ENCODE measurements at regions not wholly inside any gene's neighbourhood (a gene's known extent, or its start where the extent isn't known, plus 50 kb on each side); places are given as distances from the start of the nearest gene placed in this dataset.

DNA sequence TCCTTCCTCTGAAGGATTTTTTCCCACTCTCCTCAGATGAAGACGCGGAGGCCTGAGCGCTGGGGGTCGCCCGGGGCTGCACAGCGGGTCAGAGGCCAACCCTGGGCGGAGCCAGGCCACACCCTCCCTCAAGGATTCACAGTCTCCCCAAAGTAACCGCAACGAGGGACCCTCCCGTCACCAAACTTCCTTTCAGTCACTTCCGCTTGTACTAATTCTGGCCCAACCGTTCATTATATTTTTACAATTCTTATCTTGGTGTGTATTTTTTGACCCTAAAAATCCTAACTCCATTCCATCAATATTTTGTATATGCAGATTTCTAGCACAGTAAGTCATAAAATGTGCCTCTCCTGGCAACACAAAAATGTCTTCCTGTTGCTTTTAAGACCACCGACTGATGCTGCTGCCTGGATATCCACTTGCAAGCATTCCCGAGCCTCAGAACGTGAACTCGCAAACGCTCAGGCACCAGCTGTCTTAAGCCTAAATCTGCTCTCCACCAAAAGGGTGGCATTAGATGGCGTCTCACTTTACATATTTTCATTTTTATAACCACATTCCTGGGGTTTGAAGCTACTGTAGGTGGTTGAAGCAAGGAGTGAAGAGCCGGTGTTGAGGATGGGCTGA is 128.0 kb downstream of the DLL1 start:
- DNase-seq (ENCODE audit: low read depth in 2 of 2), result no peak

DNA sequence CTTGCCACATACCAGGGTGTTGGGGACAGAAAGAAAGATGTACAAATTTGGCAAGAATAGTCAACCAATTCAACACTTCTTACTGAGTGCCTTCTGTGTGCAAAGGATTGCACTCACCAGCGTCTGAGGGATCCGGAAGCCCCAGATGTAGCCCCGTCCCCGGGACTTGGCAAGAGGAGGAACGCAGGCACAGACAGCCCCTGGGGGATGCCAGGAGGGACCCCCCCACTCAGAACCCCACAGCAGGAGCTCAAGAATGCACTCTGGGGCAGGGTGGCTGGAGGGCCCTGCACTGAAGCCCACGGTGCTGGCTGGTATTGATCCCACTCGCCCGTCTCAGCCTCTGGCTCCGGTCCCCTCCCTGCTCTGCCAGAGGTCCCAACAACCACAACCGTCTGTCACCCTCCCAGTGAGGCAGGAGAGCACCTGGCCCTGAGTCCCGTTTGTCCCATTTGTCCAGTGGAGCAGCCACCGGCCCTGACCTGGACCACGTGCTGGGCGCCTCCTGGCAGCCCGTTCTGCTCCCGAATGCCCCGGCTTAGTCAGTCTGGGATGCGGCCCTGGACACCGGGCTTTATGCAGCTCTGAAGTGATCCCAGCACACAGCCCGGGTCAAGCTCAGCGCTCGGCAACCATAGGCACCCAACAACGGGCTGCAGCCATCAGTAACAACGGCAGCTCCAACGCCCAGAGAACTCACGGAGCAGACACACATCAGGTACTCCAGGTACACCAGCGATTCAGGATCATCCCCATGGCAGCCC is 128.7 kb downstream of the DLL1 start:
- no peak for DNase-seq (ENCODE audit: low read depth in 2 of 2)

DNA sequence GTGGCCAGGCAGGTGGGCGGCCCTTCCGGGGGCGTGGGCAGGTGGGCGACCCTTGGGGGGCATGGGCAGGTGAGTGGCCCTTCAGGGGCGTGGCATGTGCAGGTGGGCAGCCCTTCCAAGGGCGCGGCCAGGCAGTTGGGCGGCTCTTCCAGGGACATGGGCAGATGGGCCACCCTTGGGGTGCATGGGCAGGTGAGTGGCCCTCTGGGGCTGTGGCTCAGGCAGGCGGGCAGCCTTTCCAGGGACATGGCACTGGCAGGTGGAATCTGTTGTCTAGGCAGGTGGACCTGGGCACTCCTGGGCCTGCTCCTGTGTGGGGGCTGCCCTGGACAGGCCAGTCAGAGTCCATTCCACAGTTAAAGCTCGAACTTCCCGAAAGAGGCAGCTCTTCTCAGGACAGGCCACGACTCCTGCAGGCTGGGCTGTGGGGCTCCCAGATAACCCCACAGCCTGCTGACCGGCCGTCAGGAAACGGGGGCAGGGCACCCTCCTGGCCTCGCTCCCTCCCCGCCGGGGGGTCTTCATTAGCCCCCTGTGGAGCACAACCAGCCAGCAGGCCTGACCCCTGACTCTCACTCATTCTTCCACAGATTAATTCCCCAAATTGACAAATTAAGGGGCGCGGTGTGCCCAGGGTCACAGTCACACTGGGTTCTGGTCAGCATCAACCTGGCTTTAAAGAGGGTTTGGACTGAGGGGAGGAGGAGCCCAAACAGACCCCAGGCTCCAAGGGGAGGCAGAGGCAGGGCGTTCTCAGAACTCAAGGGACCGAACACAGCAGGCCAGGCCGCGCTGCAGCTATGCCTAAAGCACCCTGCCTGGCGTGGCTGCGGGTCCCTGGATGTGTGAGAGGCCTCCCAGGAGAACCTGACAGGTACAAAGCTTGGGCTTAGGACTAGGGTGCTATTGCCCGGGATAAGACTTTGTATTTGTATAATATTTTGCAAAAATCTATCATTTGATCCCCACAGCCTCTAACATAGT is 130.0 kb downstream of the DLL1 start:
- no peak for DNase-seq (ENCODE audit: low read depth in 2 of 2)

DNA sequence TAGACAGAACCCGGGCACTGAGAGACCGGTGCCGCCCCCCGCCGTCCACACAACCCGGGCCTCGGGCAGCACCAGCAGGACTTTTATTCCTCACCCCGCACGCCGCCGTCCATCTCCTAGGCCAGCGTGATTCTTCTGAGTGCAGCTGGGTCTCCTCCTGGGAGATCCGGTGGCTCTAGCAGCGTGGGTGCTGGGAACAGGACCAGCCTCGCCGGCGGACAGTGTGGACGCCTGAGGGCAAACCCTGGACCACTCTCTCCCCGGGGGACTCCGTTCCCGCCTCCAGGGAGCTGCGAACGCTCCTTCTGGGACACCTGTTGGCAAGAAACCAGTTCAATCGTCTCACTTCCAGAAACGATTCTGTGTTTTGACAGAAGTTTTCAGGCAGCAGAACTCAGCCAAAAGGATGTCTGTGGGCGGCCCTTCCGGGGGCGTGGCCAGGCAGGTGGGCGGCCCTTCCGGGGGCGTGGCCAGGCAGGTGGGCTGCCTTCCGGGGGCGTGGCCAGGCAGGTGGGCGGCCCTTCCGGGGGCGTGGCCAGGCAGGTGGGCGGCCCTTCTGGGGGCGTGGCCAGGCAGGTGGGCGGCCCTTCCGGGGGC is 130.7 kb downstream of the DLL1 start:
- no peak for DNase-seq (ENCODE audit: low read depth in 2 of 2)

DNA sequence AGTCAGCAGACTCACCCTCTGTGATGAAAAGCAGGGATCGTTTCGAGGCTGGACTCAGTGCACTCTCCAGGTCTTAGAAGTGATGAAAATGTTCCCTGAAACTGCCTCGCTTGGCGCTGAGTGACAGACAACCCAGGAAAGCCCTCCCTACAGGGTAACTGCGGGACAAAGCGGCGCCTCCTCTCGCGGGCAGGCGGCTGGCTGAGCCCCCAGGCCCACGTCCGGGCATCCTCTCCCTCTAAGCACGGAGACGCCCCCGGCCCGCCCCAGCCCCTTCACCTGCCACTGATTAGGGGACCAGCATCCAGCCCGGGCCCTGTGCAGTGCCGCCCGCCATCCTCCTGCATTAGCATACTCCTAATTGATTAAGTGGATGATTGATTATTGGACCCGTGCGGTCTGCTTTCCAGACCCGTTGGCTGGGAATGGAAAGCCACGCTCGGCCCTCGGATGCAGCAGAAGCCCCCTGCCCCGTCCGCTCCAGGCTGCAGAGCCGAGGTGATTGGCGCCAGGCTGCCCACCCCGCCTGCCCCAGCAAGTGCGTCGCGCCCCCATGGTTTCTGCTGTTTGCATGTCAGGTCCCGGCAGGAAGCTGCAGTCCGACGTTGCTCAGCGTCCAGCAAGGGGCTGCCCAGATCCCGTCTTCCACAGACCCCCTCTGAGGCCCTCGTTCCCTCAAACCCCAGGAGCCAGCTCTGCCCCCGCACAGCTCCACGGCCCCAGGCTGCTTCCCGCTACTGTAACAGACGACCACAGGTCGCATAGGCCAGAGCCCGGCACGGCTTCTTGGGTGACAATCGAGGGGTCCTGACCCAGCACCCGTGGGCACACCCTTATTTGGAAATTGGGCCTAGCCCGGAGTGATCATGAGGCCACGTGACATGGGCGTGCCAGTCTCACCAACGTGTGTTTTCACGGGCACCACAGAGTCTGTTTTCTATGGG is 131.6 kb downstream of the DLL1 start:
- DNase-seq (ENCODE audit: low read depth in 2 of 2), result no peak

DNA sequence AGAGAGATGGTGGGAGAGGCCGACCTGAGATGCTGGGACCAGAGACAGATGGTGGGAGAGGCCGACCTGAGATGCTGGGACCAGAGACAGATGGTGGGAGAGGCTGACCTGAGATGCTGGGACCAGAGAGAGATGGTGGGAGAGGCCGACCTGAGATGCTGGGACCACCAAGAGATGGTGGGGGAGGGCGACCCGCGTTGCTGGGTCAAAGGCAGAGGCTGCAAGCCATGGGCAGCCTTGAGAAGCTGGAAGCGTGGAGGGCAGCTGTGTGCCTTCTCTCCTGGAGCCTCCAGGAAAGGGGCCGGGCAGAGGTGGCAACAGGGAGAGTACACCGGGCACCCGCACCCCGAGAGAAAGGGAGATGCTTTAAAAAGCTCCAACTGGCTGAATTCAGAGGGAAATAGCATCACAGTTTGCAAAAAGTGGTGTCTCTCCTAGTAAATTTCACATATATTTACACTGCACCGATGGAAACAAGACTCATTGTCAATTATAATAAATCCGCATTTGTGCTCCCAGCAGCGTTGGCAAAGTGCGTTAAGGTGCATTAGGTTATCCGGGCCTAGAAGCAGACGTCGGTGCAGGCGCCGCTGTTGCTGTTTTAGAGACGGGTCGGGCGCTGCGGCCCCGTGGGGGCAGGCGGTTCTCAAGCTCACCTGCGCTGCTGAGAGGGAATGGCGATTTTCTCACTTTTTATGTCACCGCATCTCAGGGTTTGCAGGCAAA is 132.4 kb downstream of the DLL1 start:
- DNase-seq (ENCODE audit: low read depth in 2 of 2), result no peak

DNA sequence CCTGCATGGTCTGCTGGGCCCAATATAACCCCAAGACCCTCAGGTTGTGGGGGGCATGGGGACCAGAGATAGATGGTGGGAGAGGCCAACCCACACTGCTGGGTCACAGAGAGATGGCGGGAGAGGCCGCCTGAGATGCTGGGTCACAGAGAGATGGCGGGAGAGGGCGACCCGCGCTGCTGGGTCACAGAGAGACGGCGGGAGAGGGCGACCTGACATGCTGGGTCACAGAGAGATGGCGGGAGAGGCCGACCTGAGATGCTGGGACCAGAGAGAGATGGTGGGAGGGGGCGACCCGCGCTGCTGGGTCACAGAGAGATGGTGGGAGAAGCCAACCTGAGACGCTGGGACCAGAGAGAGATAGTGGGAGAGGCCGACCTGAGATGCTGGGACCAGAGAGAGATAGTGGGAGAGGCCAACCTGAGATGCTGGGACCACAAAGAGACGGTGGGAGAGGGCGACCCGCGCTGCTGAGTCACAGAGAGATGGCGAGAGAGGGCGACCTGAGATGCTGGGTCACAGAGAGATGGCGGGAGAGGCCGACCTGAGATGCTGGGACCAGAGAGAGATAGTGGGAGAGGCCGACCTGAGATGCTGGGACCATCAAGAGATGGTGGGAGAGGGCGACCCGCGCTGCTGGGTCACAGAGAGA is 133.2 kb downstream of the DLL1 start:
- no peak for DNase-seq (ENCODE audit: low read depth in 2 of 2)

DNA sequence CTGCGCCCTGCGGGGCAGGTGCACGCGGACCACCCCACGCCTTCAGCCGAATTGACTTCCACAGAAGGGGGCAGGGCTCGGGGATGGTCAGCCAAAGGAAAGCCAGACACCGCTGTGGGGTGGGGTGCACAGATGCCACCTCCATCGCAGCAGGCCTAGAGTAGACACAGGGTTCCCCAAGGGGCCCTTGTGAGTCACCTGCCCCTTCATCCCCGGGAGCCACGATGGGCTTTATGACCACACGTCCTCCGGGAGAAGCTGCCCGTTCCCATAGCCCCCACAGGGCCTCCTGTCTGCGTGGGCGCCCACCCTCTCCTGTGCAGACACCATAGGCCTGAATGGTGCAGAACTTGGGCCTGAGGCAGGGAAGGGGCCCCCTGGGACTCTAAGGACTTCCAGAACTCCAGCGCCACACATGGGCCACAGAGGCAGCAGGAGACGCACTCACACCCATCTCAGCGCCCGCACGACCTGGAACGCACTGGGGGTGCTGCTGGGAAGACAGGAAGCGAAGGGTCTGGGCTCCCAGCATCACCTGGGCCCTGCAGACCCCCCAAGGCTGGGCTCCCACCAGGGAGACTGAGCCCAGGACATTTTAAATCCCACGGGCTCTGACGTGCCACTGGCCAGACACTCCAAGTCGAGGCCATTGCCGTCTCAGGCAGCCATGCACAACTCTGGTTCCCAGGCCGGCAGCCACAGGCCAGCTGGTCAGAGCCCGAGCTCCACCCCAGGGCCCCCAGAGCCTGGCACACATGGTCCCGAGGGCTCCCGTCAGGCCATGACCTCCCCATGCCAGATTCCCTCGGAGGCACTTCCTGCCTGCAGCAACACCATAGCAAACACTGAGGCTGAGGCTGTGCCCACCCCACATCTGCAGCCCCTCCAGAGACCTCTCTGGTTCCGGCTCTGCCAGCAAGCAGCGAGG is 134.2 kb downstream of the DLL1 start:
- DNase-seq (ENCODE audit: low read depth in 2 of 2), result no peak

DNA sequence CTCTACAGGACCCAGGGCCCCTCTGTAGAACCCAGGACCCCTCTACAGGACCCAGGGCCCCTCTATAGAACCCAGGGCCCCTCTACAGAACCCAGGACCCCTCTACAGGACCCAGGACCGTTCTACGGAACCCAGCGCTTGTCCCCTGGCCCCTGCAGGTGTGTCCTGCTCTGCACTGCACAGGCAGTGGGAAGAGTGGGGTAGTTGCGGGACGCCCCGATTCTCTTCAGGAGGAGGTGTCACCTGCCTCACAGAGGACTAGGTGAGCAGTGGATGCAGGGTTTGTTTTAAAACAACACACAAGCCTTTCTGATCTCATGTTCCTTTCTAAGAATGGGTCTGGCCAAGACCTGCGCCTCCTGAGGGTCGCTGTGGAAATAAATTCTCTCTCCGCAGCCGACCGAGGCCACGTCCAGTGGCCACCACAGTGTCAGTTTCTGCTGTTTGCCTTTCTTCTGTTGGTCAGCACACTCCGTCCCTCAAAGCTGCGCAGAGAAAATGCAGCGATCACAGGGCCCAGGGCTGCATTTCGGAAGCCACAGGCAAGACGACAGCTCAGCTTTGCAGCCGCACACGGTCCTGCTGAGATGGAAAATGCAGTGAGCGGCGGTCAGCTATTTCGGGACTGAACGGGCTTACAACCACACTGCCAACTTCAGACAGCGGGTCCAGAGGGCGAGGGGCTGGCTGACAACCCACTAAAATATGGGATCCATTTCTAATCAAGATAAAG is 135.2 kb downstream of the DLL1 start:
- no peak for DNase-seq (ENCODE audit: low read depth in 2 of 2)

DNA sequence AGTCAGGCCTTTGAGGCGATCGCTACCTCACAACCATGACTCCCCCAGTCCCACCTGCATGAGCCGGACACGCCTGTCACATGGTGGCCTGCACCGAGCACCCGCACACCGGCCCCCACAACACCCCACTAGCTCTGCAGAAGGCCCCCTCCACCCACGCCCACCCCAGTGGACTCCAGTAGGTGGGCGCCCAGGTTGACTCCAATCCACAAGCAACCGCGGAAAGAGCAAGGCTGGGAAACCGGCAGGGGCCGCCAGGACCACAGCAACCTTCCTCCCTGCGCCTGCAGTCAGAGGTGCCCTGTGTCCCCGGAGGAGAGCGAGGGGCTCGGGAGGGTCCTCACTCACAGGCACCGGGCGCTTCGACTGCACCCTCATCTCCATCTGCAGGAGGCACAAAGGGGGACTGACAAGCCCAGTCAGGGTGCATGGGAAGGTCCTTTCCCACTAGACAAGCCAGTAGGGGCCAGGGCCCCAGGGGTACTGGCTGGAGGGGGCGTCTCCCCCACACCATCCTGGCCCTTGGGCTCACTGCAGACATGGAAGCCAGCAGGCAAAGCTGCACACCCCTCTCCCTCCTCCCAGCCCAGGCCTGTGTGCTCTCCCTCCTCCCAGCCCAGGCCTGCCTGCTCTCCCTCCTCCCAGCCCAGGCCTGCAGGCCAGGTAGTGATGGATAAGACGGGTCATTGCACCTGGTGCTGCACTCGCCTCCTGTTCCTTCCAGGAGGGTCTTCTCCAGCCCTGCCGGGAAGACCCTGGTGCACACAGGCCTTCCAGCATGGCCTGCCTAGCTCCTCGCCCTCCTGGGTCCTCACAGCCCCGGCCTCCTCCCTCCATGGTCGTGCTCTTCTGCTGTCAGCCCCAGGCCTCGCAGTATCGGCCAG is 137.2 kb downstream of the DLL1 start:
- DNase-seq (ENCODE audit: low read depth in 2 of 2), result no peak

DNA sequence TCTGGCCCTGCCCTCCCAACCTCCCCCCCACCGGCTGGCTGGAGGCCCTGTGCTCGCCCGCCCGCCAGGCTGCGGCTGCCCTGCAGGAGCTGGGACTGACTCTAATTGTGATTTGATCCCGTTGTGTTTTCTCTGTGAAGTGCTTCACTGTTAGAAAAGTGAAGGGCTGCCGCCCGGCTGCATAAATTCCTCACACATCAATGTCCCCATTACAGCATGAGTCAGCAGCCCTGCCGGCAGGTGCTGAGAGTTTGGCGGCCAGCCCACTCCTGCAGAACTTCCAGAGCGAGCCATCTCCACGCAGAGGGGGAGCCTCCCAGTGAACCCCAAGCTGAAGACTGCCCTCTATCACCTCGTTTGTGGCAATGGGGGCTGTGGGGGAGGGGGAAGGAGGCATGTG is 137.9 kb downstream of the DLL1 start:
- no peak for DNase-seq (ENCODE audit: low read depth in 2 of 2)

DNA sequence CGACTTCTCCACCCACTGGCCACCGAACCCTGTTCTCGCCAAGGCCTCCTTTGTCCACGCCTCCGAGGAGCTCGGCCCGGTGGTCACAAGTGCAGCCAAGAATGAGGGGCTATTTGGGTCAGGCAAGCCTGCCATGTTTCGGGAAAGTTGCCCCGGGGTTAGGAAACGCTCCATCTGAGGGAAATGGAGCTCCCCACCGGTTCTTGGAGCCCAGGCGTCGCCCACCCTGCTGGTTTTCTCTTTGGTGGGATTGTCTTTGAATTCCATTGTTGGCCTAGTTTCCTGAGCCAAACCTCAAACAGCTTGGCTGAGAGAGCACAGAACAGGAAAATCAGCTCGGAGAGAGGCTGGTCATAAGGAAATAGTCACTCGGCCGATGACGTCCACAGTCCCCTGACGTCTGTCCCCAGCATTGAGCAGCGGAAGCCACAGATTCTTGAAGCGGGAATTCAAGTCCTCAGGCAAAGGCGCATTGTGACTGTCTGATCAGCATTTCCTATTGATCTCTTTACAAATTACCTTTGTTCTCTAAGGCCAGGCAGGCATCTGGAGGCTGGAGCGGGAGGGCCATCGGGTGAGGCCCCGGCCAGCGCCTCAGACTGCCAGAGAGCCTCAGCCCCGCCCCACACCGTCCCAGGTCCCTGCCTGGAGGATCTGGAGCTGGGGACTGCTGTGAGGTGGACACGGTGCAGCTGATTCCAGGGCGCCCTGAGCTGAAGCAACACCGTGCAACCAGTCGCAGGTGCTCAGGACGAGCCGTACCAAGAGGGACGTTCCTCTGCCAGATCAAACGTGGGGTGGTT is 138.6 kb downstream of the DLL1 start:
- no peak for DNase-seq (ENCODE audit: low read depth in 2 of 2)

DNA sequence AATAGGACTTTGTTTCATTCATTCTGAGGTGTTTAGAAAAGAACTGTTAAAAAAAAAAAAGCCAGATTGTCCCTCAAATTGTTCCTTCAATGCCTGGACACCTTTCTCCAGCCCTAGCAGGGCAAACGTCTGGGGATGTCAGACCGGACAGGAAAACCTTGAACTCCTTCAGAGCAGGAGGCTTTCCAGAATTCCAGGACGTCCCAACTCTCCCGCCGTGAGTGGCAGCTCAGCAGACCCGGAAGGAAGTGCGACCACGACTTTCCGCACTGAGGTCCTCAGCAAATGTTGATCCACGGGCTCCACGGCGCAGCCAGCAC is 139.1 kb downstream of the DLL1 start:
- no peak for DNase-seq (ENCODE audit: low read depth in 2 of 2)

DNA sequence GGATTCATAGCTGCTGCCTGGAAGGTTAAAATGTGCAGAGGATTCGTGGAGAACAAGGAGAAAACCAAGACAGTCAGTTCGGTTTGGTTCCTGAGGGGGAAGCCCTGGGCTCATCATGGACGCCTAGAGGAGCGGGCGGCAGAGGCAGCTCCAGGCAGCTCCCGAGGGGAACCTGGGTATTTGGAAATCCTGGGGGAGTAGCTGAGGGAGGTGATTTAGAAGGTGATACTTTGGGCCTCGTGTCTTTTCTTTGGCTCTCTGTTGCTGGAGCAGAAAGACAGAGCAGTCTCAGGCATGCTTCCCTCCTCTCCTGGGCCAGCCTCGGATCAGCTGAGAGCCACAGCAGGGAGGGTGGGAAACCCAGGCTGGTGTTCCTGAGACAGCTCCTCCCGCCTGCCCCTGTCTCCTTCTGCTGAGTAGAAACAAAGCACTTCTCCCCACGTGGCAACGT is 139.5 kb downstream of the DLL1 start:
- no peak for DNase-seq (ENCODE audit: low read depth in 2 of 2)

DNA sequence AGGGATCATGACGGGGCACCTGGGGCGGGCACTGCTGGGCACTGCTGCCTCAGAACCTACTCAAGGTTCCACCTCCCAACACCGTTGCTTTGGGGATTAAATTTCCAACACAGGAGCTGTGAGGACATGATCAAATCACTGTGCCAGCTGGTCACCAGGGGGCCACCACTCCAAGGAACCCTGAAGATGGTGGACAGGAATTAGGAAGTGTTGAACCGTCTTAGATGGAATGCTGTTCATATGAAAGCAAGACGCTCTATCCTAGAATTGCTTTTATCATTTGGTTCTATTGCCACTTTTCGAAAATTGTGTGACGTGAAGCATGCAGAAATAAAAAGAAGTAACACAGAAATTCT is 140.3 kb downstream of the DLL1 start:
- no peak for DNase-seq (ENCODE audit: low read depth in 2 of 2)

Data from stimulated activated CD8-positive, alpha-beta memory T cell treated with anti-CD3 and anti-CD28 coated beads, Interleukin-7, amount 100 ng/mL, for 1 hour (primary cell).